ENCODE measurements at regions not wholly inside any gene's neighbourhood (a gene's known extent, or its start where the extent isn't known, plus 50 kb on each side); places are given as distances from the start of the nearest gene placed in this dataset.
"Not testable (repeated sequence)": the region's sequence is repeated elsewhere in the genome, so short reads cannot be mapped to it uniquely, and the experiment has no call there.

- no peaks in the 10 kb centered on the region for H3K36me3 ChIP-seq (replicated peaks)
- no peak for DNase-seq
- TF ChIP-seq CTCF (IDR thresholded peaks at IDR 0.05; ENCODE audit: low read depth, low read length, missing control alignments) = no peak
- H3K27me3 ChIP-seq (replicated peaks) = no peaks in the 10 kb centered on the region
- in situ Hi-C loops (cut with HindIII; ENCODE audit: low pct_ligation_motif_present, low sequenced_read_pairs) = no loop called here
- H3K27ac ChIP-seq = no peak overlapping the region
- no peak overlapping the region for H3K4me3 ChIP-seq (ENCODE audit: low read depth, low read length)
Observed at GRCh38 chr14:101256266-101256665, 305.0 kb upstream of the DIO3 start.

- Histone ChIP-seq H3K36me3 (replicated peaks) (no peaks in the 10 kb centered on the region), H3K4me3 (ENCODE audit: low read depth, low read length) (no peak overlapping the region), H3K27me3 (replicated peaks) (no peaks in the 10 kb centered on the region), H3K27ac (no peak overlapping the region)
- in situ Hi-C loops (cut with HindIII; ENCODE audit: low pct_ligation_motif_present, low sequenced_read_pairs) = no loop called here
- DNase-seq = no peak
- no peak for TF ChIP-seq CTCF (IDR thresholded peaks at IDR 0.05; ENCODE audit: low read depth, low read length, missing control alignments)
Observed at GRCh38 chr14:101257551-101257950, 303.7 kb upstream of the DIO3 start.

GRCh38 chr14:101259748-101260147 is 301.5 kb upstream of the DIO3 start:
- DNase-seq = no peak
- Histone ChIP-seq H3K36me3 (replicated peaks) (no peaks in the 10 kb centered on the region), H3K27ac (no peak overlapping the region), H3K4me3 (ENCODE audit: low read depth, low read length) (no peak overlapping the region), H3K27me3 (replicated peaks) (no peaks in the 10 kb centered on the region)
- TF ChIP-seq CTCF (IDR thresholded peaks at IDR 0.05; ENCODE audit: low read depth, low read length, missing control alignments) = no peak
- in situ Hi-C loops (cut with HindIII; ENCODE audit: low pct_ligation_motif_present, low sequenced_read_pairs) = no loop called here

GRCh38 chr14:101266441-101266840 is 294.9 kb upstream of the DIO3 start:
- DNase-seq; H3K27ac ChIP-seq; H3K27me3 ChIP-seq (replicated peaks); in situ Hi-C loops (cut with HindIII; ENCODE audit: low pct_ligation_motif_present, low sequenced_read_pairs); H3K4me3 ChIP-seq (ENCODE audit: low read depth, low read length); H3K36me3 ChIP-seq (replicated peaks): not testable (repeated sequence)

GRCh38 chr14:101273091-101273490 is 288.2 kb upstream of the DIO3 start:
- no peak for DNase-seq
- H3K4me3 ChIP-seq (ENCODE audit: low read depth, low read length) = no peak overlapping the region
- no peak overlapping the region for H3K27ac ChIP-seq
- in situ Hi-C loops (cut with HindIII; ENCODE audit: low pct_ligation_motif_present, low sequenced_read_pairs) = no loop called here
- no peaks in the 10 kb centered on the region for H3K36me3 ChIP-seq (replicated peaks)
- TF ChIP-seq CTCF (IDR thresholded peaks at IDR 0.05; ENCODE audit: low read depth, low read length, missing control alignments) = no peak
- H3K27me3 ChIP-seq (replicated peaks) = no peaks in the 10 kb centered on the region

GRCh38 chr14:101276309-101277091 is 284.8 kb upstream of the DIO3 start:
- no peak for DNase-seq
- no peaks in the 10 kb centered on the region for H3K36me3 ChIP-seq (replicated peaks)
- TF ChIP-seq CTCF (IDR thresholded peaks at IDR 0.05; ENCODE audit: low read depth, low read length, missing control alignments) = no peak
- no peaks in the 10 kb centered on the region for H3K27me3 ChIP-seq (replicated peaks)
- no peak overlapping the region for H3K27ac ChIP-seq
- H3K4me3 ChIP-seq (ENCODE audit: low read depth, low read length) = no peak overlapping the region
- in situ Hi-C loops (cut with HindIII; ENCODE audit: low pct_ligation_motif_present, low sequenced_read_pairs) = no loop called here

Measured in brain microvascular endothelial cell (primary cell).